HG03045 (cell line): ENCODE measurements at regions not wholly inside any gene's neighbourhood (a gene's known extent, or its start where the extent isn't known, plus 50 kb on each side); places are given as distances from the start of the nearest gene placed in this dataset.
"Not testable (repeated sequence)": the region's sequence is repeated elsewhere in the genome, so short reads cannot be mapped to it uniquely, and the experiment has no call there.

Experiments used
- ATAC-seq: cut with Tn5 transposase; IDR thresholded peaks from one replicate; pipeline ENCODE4 v1.9.1; 2021; ENCODE audit warnings: mild to moderate bottlenecking, moderate library complexity; ENCODE audit not compliant: unreplicated experiment

DNA sequence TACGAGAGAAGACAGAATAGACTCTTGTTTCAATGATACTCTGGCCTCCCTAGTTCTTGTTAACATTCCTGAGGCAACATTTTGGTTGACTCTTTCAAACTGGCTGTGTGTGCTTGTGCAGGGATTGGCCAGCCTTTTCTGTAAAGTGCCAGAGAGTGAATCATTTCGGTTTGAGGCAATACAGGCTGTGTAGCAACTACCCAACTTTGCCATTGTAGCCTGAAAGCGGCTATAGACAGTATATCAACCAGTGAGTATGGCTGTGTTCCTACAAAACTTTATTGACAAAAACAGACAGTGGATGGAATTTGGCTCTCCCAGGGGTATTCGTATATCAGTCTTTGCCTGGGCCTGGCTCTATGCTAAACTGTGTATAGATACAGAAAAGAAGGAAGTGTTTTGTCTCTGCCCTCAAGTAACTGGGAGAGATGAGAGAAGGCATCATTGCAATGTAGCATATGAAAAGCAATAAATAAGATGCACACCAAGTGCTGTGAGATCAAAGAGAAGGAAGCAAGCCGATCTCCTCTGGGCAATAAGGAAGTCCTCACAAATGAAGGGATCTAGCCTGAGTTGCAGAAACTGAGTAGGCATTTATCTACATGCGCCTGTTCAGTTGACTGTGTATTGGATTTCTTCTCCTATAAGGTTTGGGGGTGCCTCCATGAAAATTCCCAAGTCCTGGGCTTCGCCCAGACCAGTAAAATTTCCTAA lies 568.0 kb upstream of the KLF4 start:
- ATAC-seq = no peak

DNA sequence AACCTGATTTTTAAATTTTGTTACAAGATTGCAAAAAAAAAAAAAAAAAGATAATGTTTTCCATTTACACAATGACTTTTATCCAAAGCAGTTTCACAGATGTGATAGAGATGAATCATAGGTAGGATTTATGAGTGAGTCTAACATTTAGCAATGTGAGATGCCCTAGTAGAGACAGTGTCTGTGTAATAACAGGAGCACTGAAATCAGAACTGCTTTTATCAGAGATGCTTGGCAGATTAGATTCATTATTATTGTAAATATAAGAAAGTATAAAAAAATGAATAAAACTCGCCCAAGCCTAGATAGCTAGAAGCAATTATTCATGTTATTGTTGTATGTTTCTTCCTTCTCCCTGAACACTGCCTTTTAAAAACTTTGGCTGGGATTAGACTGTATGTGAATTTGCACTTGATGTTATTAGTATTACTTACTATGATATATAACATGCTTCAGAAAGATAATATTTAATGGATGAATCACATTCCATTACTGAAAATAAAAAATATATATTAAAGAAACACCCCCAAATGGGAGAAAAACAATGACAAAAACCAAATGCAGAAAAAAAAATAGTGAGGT lies 567.3 kb upstream of the KLF4 start:
- no peak for ATAC-seq

DNA sequence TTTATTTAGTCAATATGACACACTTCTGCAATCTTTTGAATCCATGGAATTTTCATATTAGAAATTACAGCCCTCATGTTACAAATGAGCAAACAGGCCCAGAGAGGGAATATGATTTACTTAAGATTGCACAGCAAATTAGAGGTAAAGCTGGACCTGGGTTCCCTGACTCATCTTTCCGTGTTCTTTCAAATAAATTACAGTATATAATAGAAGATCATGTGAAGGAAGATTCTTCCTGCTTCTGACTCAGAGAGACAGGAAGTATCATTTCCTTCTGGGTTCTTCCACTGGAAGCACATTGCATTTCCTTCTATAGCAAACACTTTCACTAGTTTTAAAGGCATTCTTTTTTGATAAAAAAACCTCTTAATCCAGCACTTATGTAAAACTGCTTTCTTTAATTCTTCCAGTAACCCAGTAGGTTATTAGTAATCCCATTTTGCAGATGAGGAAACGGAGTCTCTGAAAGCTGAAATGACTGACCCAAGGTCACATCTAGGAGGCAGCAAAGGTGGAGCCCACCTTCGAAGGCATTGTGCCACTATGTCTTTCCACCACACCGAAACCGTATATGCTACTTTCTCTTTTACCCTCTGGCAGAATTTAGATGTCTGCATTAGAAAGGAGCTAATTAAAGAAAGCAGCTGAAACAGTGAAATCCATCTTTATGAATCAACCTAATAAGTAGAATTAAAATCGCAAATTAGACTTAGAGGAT lies 566.7 kb upstream of the KLF4 start:
- no peak for ATAC-seq

DNA sequence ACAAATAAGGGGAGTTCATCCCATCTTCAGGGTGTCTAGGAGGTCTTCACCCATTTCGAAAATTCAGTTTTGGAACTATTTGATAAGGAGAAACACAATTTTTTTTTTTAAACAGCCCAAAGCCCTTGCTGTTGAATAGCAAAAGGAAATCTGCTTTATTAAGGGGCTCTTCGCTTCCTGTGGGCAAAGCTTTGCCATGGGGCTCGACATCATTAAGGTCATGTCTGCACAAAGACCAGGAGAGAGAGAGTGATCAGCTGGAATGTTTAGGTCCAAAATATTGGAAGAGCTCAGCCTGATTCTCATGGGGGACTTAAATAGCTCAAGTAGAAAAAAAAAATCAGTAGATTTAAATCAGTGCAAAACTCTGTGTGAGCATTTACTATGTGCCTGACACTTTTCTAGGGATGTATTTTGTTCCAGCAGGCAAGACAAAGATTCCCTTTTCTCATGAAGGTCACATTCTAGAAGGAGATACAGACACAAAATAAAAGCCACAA lies 564.6 kb upstream of the KLF4 start:
- ATAC-seq = no peak

DNA sequence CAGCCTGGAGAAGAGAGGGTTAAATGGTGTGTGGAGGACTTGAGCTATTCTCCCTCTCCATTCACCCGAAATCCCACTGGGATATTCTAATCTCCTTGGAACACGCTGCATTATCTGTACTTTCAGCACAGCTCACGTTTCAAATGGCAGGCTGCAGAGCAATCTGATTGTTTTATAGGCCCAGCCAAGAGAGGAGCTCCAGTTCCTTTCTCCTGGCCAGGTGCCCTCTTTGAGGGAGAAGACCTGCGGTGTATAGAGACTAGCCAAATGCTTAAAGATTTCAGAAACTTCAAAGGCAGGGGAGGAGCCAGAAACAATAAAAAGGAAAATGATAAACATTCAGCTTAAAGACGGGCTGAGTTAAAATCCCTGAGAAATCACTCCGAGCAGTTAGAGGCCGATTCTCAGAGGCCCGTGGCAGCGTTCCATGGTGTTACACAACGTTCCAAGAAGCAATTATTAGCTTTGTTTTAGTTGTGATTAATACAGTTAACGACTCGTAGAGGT lies 564.0 kb upstream of the KLF4 start:
- no peak for ATAC-seq

DNA sequence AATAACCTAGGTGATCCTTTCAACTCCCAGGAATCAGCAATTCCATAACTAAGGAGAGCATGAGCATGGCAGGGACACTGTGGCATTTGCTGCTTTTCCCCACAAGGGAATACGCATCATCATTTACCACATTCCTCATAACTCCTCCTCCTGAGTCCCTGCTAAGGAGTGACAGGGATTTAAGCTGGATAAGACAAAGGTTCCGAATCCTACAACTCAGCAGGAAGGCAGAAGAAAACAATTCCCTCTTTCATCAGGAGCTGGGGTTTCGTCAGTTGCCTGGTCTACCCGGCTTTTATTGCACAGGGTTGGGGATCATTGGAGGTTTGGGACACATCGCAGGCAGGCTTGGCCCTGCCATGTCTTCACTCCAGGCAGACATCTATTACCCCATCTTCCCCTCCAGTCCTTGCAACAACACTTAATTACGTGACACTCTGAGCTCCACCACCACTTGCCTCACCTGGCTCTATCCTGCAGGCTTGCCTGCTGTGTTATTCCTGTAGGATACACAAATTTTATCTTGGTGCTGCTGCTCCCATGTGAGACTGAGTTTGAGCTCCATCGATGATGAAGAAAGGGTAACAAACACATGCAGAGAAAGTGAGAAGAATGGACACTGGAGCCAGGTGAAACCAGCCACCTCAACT lies 563.0 kb upstream of the KLF4 start:
- ATAC-seq = no peak

DNA sequence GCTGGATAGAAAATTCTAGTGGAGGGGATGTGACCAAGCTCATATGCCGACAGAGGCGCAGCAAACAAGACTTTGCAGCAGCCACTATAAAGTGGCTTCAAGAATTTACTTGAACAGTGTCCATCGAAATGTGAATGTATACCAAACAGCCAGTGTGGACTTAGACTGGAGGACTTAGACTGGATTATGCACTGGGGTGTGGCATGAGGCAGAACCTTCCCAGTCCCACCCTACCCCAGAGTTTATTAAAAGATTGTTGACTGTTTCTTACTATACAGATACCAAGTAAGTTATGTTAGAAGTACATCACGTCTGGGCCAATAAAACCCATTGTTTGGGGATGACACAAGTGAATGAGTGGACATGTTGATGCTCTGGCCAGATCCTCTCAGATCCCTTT lies 561.3 kb upstream of the KLF4 start:
- ATAC-seq = no peak

DNA sequence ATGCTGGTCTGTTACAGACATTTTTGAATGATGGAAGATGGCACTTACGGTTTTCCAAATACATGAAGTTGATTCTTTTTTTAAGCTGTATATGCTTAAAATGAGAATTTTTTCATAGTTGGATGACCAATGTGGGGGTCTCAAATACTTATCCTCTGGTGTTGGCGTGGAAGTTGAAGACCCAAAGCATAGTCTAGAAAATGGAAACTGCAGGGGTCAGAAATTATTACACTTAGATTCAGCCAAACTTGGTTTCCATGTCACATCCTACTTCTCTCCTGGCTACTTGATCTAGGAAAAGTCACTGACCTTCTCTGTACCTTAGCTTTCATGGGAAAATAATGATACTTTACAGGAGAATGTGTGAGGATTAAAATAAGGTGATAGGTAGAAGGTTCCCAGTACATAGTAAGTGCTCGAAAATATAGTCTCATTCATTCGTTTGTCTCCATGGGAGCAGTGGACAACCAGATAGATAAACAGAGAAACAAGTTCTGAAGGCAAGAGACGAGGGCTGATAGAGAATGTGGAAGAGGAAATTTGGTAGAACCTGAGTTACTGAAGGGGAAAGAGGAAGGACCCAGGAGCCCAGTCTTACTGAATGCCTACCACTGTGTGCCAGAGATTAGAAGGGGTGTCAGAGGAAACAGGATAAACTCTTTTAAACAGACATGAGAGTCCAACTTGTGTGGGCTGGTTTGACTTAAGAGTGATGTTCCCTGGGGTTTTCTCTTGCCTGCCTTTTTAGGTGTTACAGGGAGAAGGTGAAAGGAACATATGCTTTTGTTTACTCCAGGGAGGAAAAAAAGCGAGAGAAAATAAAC lies 560.3 kb upstream of the KLF4 start:
- no peak for ATAC-seq

DNA sequence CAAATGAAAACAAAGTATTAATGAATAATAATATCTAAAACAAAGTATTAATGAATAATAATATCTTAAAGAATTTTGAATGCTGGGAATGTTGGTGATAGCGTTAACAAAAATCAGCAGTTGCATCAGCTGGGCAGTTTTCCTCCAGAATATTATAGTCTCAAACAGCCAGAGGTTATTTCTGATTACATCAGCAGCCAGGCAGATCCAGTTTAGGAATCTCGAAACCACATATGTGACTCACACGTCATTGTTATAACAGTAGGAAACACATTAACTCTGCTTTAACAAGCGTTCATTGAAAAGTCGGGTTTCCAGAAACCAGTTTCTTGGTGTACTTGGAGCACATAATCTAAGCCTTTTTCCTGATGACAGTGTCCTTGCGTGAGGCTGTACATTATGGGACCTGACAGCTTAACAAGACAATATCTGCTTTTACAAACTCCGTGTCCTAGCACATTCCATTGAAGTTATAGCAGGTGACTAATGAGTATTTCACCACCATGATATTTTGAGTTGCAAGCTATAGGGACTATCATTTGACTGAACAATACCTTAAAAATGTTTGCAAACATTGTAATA lies 559.5 kb upstream of the KLF4 start:
- ATAC-seq = no peak

DNA sequence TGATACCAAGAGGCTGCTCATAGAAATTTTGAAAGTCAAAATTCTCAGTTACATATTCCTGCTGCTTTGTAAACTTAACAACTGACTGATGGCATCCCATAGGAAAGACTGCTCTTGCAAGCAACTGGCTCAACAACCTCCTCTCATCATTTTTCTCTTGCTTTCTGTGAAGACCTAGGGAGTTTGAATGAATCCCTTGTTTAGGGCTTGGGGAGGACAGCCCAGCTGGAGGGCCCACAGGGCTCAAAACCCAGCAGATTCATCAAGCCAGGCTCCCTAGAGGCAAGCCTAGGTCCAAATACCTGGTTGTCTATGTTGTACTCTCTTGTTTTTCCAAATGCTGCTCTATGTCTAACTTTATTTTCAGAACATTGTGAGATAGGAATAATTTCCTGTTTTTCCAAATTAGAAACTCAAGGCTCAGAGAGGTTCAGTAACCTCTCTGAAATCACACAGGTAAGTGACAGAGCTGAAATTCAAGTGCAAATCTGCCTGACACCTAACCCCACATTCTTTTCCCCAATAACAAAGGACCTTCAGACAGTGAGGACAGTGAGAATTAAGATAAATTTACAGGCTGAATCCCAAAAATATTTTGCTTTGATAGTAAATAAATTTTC lies 558.9 kb upstream of the KLF4 start:
- no peak for ATAC-seq

DNA sequence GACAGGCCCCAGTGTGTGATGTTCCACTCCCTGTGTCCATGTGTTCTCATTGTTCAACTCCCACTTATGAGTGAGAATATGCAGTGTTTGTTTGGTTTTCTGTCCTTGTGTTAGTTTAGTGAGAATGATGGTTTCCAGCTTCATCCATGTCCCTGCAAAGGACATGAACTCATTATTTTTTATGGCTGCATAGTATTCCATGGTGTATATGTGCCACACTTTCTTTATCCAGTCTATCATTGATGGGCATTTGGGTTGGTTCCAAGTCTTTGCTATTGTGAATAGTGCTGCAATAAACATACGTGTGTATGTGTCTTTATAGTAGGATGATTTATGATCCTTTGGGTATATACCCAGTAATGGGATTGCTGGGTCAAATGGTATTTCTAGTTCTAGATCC lies 558.2 kb upstream of the KLF4 start:
- ATAC-seq = not testable (repeated sequence)

DNA sequence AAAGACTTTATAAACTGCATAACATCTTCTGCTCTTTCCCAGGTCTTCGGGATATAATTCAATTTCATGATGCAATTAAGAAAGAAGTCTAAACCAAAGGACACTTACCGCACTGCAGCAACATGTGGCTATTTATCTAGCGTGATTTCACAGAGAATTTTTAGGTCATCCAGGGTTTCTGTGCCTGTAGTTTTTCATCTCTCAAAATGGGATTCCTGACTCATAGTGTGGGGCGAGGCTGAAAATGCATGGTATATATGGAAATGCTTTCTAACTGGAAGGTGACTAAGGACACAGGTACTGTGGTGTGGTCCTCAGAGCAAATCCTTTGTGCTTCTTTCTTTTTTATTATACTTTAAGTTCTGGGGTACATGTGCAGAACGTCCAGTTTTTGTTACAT lies 557.7 kb upstream of the KLF4 start:
- no peak for ATAC-seq

DNA sequence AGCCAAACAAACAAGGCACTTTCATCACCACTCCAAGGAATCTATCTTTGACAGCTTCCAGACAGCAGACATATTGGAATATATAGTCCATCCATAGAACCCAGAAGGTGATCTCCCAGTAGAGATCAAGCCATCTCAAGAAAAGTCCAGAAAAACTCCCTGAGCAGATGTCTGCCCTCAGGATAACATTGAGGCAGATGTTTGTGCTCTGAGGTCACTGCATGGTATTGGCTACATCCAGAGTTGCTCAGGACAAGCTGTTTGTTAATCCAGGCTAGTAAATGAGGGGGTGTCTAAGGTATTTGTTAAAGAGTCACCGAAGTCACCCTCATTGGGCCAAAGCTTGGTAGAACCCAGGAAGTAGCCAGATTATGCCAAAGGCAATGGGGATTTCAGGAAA lies 556.3 kb upstream of the KLF4 start:
- no peak for ATAC-seq

DNA sequence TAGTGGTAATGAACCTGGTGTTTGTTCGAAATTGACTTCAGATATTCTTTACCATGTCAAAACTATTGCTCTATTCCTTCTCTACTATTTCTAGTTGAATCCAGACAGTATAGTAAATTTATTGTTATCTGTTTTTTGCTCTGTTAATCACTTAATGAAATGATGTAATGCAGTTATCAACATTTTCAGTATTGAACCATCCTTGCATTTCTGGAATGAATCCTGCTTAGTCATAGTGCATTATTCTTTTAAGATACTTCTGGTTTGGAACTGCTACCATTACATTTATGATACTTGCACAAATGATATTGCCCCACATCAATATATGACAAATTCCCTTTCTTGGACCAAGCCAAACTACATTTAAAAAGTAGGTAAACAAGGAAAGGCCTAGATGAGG lies 554.0 kb upstream of the KLF4 start:
- no peak for ATAC-seq

DNA sequence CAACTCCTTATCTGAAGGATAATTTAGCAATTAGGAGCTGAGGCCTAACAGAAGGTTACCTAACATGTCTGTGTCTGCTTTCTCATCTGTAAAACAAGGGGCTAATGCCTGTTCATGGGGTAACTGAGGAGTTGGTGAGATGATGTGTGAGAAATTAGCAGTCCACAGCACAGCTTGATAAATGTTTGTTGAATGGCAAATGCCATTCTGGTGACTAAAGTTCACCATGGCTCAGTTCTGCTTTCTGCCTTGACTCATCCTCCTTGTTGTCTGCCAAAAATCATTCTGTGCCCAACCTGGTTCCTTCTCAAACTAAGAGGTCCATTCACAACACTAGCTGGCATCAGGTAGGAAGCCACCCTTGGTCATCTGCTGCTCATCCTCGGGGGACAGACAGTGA lies 552.0 kb upstream of the KLF4 start:
- no peak for ATAC-seq

DNA sequence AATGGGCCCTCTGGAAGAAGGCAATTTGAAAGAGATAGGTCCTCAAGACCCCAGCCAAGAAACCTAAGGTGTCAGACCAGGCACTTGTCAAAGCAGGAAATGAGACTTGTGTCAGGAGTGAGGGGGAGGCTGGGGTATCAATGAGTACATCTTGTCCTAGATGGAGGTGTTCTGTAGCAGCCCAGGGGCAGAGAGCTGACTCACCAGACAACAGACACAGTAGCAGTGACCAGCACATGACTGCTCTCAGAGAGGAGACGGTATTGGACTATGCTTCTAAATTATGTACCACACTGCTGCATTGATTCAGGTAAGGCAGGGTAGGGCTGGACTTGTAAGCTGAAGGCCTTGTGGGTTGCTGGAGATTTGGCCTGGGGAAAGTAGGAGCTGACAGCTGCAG lies 551.2 kb upstream of the KLF4 start:
- no peak for ATAC-seq

DNA sequence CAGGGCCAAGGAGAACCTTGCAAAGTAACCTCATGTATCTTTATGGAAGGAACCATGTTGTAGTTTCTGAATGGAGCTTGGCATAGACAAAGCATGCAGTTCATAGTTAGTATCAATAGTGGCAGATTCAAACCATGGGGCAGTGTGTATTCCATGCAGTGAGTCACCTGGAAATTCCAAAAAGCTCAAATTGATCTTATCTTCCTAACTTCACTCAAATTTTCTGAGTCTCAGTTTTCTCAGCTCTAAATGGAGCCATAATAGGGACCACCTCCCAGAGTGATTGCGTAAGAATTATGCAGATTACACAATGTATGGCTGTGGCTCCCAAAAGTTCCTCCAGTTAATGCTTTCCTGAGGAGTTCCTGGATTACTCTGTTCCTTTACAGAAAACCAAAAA lies 549.9 kb upstream of the KLF4 start:
- no peak for ATAC-seq

DNA sequence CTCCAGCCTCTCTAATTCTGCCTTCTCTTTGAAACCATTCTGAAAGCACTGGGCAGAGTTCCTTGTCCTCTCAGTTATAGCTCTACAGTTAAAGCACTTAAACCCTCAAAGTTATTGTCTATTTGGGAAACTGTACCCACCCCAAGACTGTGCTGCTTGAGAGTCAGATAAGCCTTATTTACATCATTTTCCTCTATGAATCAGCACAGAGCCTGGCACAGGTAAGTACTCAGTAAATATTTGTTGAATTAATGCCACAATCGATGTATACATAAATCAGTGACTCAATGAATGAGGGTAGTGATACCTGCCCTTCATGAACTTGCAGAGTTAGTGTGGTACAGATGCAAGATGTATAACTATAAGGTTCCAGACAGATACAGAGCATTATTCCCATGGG lies 549.4 kb upstream of the KLF4 start:
- no peak for ATAC-seq

DNA sequence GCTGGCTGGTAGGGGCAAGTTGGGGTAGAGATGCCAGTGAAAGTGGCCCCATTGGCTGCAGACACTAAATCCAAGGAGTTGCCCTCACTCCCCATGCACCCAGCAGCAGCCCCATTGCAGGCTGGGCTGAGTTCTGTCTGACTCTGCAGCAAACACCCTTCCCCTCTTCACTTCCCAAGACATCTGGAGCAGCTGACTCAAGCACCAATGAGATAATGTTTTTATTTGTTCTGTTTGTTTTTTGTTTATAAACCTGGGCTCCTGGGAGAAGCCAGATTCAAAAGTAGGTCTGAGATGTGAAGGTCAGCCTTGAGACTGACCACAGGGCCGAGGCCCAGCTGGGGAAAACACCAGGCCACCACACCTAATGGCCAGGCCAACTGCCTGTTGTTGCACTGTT lies 545.9 kb upstream of the KLF4 start:
- no peak for ATAC-seq
